Middle frontal gyrus (tissue), 1 donor: ENCODE measurements at regions not wholly inside any gene's neighbourhood (a gene's known extent, or its start where the extent isn't known, plus 50 kb on each side); places are given as distances from the start of the nearest gene placed in this dataset.

Experiments
- DNase-seq: peaks from one replicate; pipeline ENCODE4 v3.0.0-alpha.2; 2015; ENCODE audit warnings: low spot score; ENCODE audit errors: extremely low spot score

GRCh38 chr10:129241461-129241860 lies 225.6 kb upstream of the MGMT start:
- DNase-seq, result no peak

- DNase-seq, result no peak
These were observed 222.7 kb upstream of the MGMT start for GRCh38 chr10:129244298-129244697.

- no peak for DNase-seq
These were observed 222.3 kb upstream of the MGMT start for GRCh38 chr10:129244757-129245156.

- no peak for DNase-seq
These were observed 213.7 kb upstream of the MGMT start for GRCh38 chr10:129253161-129253864.

- no peak for DNase-seq
These were observed 213.2 kb upstream of the MGMT start for GRCh38 chr10:129253865-129254179.

- DNase-seq, result no peak
These were observed 208.6 kb upstream of the MGMT start for GRCh38 chr10:129258283-129258923.

GRCh38 chr10:129259128-129259815 lies 207.8 kb upstream of the MGMT start:
- no peak for DNase-seq

GRCh38 chr10:129272176-129272575 lies 194.9 kb upstream of the MGMT start:
- DNase-seq, result no peak

- no peak for DNase-seq
These were observed 194.0 kb upstream of the MGMT start for GRCh38 chr10:129272866-129273650.

GRCh38 chr10:129273860-129274259 lies 193.2 kb upstream of the MGMT start:
- DNase-seq, result no peak

- no peak for DNase-seq
These were observed 192.1 kb upstream of the MGMT start for GRCh38 chr10:129274748-129275474.

- DNase-seq, result no peak
These were observed 191.2 kb upstream of the MGMT start for GRCh38 chr10:129275886-129276285.

GRCh38 chr10:129277084-129277483 lies 190.0 kb upstream of the MGMT start:
- no peak for DNase-seq

- no peak for DNase-seq
These were observed 189.2 kb upstream of the MGMT start for GRCh38 chr10:129277841-129278240.

- no peak for DNase-seq
These were observed 188.4 kb upstream of the MGMT start for GRCh38 chr10:129278686-129279085.

- no peak for DNase-seq
These were observed 187.4 kb upstream of the MGMT start for GRCh38 chr10:129279446-129280154.

GRCh38 chr10:129280155-129280502 lies 186.9 kb upstream of the MGMT start:
- no peak for DNase-seq

- DNase-seq, result no peak
These were observed 186.0 kb upstream of the MGMT start for GRCh38 chr10:129280908-129281586.

- DNase-seq, result no peak
These were observed 181.6 kb upstream of the MGMT start for GRCh38 chr10:129285459-129285858.

- DNase-seq, result no peak
These were observed 177.9 kb upstream of the MGMT start for GRCh38 chr10:129288999-129289584.
